HepG2 (cell line): ENCODE measurements at regions not wholly inside any gene's neighbourhood (a gene's known extent, or its start where the extent isn't known, plus 50 kb on each side); places are given as distances from the start of the nearest gene placed in this dataset.

ENCODE experiments used
- CHD4 ChIP-seq: fragments of 200-600 bp; sonication (generic); IDR thresholded peaks from 2 replicates; pipeline ENCODE4 v1.7.0; 2017; ENCODE audit warnings: mild to moderate bottlenecking, low read length, borderline replicate concordance
- CTCF ChIP-seq: sonication (generic); formaldehyde crosslinking; IDR thresholded peaks from 2 replicates; pipeline ENCODE4 v1.5.0; 2020; ENCODE audit warnings: mild to moderate bottlenecking, missing genetic modification reagents, moderate library complexity
- EP300 ChIP-seq, 3 experiments: sonication (generic) in 1 of 3; formaldehyde crosslinking in 1 of 3; IDR thresholded peaks; 2 replicates each; pipeline versions ENCODE4 v1.5.1 to v1.6.1; 2011 to 2020; ENCODE audit warnings: low read depth in 2 of 3, low read length in 2 of 3, borderline replicate concordance in 1 of 3, improper control_type of control experiment in 1 of 3, mild to moderate bottlenecking in 1 of 3, missing genetic modification reagents in 1 of 3, moderate library complexity in 1 of 3
- FOSL1 ChIP-seq: sonication (generic); formaldehyde crosslinking; IDR thresholded peaks from 2 replicates; pipeline ENCODE4 v1.9.0; 2021; ENCODE audit warnings: missing genetic modification reagents, borderline replicate concordance
- PITX1 ChIP-seq: sonication (generic); formaldehyde crosslinking; IDR thresholded peaks from 2 replicates; pipeline ENCODE4 v1.5.1; 2020; ENCODE audit warnings: mild to moderate bottlenecking, missing genetic modification reagents
- RAD21 ChIP-seq: fragments of 450-650 bp; formaldehyde crosslinking; IDR thresholded peaks from 2 replicates; pipeline ENCODE4 v1.5.0; 2020; ENCODE audit warnings: mild to moderate bottlenecking
- SIN3A ChIP-seq: IDR thresholded peaks from 2 replicates; pipeline ENCODE4 v1.6.1; 2011; ENCODE audit warnings: low read depth, mild to moderate bottlenecking, control low read depth, low read length, borderline replicate concordance
- SMC3 ChIP-seq: IDR thresholded peaks from 2 replicates; pipeline ENCODE4 v1.6.1; 2011; ENCODE audit warnings: low read length, improper control_type of control experiment
- TCF12 ChIP-seq, 2 experiments: fragments of 450-650 bp in 1 of 2; sonication (generic) in 1 of 2; formaldehyde crosslinking in 1 of 2; IDR thresholded peaks; 2 replicates each; pipeline versions ENCODE4 v1.6.1 to v1.8.0; 2017 to 2022; ENCODE audit warnings: antibody characterized with exemption in 1 of 2, mild to moderate bottlenecking in 1 of 2, missing genetic modification reagents in 1 of 2, moderate library complexity in 1 of 2
- ZBTB49 ChIP-seq: sonication (generic); formaldehyde crosslinking; IDR thresholded peaks from 2 replicates; pipeline ENCODE4 v1.4.0; 2020; ENCODE audit warnings: missing genetic modification reagents, borderline replicate concordance
- ZFP36 ChIP-seq: fragments of 150-350 bp; IDR thresholded peaks from 2 replicates; pipeline ENCODE4 v1.6.1; 2018; ENCODE audit warnings: borderline replicate concordance, low read length, low read depth; ENCODE audit not compliant: partially characterized antibody
- ZIK1 ChIP-seq: sonication (generic); formaldehyde crosslinking; IDR thresholded peaks from 2 replicates; pipeline ENCODE4 v1.5.0; 2020; ENCODE audit warnings: mild to moderate bottlenecking, low read depth, missing genetic modification reagents, borderline replicate concordance
- TF ChIP-seq, protein P1 (sequence below): sonication (generic); formaldehyde crosslinking; IDR thresholded peaks from 2 replicates; pipeline ENCODE4 v1.4.0; 2020; ENCODE audit warnings: missing genetic modification reagents, mild to moderate bottlenecking, borderline replicate concordance
- TF ChIP-seq, protein P2 (sequence below): IDR thresholded peaks from 2 replicates; pipeline ENCODE4 v1.6.1; 2012; ENCODE audit warnings: low read length, improper control_type of control experiment

- TF ChIP-seq CTCF (CRISPR knock-in tag) (no peak), ZIK1 (CRISPR knock-in tag) (no peak), TCF12 (IDR thresholded peaks at IDR 0.05) (no peak), TCF12 (CRISPR knock-in tag; IDR thresholded peaks at IDR 0.05) (no peak), ZBTB49 (CRISPR knock-in tag) (no peak), CHD4 (no peak), SIN3A (no peak), RAD21 (CRISPR knock-in tag) (no peak), SMC3 (no peak), FOSL1 (no peak), ZFP36 (no peak), EP300 (IDR thresholded peaks at IDR 0.05; ENCODE audit: low read depth in 2 of 2, low read length in 2 of 2) (no peak), EP300 (CRISPR knock-in tag; IDR thresholded peaks at IDR 0.05; ENCODE audit: borderline replicate concordance) (no peak), PITX1 (no peak)
- TF ChIP-seq, protein P1, sequence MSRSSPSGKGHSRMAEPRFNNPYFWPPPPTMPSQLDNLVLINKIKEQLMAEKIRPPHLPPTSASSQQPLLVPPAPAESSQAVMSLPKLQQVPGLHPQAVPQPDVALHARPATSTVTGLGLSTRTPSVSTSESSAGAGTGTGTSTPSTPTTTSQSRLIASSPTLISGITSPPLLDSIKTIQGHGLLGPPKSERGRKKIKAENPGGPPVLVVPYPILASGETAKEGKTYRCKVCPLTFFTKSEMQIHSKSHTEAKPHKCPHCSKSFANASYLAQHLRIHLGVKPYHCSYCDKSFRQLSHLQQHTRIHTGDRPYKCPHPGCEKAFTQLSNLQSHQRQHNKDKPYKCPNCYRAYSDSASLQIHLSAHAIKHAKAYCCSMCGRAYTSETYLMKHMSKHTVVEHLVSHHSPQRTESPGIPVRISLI = no peak
- TF ChIP-seq, protein P2, sequence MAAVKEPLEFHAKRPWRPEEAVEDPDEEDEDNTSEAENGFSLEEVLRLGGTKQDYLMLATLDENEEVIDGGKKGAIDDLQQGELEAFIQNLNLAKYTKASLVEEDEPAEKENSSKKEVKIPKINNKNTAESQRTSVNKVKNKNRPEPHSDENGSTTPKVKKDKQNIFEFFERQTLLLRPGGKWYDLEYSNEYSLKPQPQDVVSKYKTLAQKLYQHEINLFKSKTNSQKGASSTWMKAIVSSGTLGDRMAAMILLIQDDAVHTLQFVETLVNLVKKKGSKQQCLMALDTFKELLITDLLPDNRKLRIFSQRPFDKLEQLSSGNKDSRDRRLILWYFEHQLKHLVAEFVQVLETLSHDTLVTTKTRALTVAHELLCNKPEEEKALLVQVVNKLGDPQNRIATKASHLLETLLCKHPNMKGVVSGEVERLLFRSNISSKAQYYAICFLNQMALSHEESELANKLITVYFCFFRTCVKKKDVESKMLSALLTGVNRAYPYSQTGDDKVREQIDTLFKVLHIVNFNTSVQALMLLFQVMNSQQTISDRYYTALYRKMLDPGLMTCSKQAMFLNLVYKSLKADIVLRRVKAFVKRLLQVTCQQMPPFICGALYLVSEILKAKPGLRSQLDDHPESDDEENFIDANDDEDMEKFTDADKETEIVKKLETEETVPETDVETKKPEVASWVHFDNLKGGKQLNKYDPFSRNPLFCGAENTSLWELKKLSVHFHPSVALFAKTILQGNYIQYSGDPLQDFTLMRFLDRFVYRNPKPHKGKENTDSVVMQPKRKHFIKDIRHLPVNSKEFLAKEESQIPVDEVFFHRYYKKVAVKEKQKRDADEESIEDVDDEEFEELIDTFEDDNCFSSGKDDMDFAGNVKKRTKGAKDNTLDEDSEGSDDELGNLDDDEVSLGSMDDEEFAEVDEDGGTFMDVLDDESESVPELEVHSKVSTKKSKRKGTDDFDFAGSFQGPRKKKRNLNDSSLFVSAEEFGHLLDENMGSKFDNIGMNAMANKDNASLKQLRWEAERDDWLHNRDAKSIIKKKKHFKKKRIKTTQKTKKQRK = no peak
Measured at GRCh38 chr1:10942542-10942912, 69.9 kb upstream of the TARDBP start.
